ENCODE measurements at regions not wholly inside any gene's neighbourhood (a gene's known extent, or its start where the extent isn't known, plus 50 kb on each side); places are given as distances from the start of the nearest gene placed in this dataset.

GRCh38 chr6:148112851-148113319 is 229.8 kb upstream of the SASH1 start:
- no peaks in the 10 kb centered on the region for H3K4me1 ChIP-seq
- no peaks in the 10 kb centered on the region for H3K27me3 ChIP-seq
- TF ChIP-seq, protein P1, sequence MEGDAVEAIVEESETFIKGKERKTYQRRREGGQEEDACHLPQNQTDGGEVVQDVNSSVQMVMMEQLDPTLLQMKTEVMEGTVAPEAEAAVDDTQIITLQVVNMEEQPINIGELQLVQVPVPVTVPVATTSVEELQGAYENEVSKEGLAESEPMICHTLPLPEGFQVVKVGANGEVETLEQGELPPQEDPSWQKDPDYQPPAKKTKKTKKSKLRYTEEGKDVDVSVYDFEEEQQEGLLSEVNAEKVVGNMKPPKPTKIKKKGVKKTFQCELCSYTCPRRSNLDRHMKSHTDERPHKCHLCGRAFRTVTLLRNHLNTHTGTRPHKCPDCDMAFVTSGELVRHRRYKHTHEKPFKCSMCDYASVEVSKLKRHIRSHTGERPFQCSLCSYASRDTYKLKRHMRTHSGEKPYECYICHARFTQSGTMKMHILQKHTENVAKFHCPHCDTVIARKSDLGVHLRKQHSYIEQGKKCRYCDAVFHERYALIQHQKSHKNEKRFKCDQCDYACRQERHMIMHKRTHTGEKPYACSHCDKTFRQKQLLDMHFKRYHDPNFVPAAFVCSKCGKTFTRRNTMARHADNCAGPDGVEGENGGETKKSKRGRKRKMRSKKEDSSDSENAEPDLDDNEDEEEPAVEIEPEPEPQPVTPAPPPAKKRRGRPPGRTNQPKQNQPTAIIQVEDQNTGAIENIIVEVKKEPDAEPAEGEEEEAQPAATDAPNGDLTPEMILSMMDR (IDR thresholded peaks at IDR 0.05; ENCODE audit: low read depth, low read length) = no peak
- no peaks in the 10 kb centered on the region for H3K9me3 ChIP-seq
- no peak for DNase-seq
- H3K36me3 ChIP-seq = no peaks in the 10 kb centered on the region
- H3K4me3 ChIP-seq (ENCODE audit: low read depth, low read length) = no peak overlapping the region

DNA sequence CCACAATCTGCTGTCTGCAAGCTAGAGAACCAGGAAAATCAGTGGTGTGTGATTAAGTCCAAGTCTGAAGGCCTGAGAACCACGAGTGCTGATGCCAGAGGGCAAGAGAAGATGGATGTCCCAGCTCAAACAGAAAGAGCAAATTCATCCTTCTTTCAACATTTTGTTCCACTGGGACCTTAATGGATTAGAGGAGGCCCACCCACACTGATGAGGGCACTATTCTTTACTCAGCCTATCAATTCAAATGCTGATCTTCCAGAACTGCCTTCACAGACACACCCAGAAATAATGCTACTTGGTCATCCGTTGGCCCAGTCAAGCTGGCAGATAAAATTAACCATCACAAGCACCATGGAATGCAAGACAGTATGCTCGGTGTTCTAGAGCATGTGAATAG is 226.6 kb upstream of the SASH1 start:
- Histone ChIP-seq H3K27me3 (no peaks in the 10 kb centered on the region), H3K4me3 (ENCODE audit: low read depth, low read length) (no peak overlapping the region)
- TF ChIP-seq, protein P1 (IDR thresholded peaks at IDR 0.05; ENCODE audit: low read depth, low read length) = no peak

GRCh38 chr6:148118244-148118643 is 224.4 kb upstream of the SASH1 start:
- no peak for DNase-seq
- H3K4me3 ChIP-seq (ENCODE audit: low read depth, low read length) = no peak overlapping the region
- no peaks in the 10 kb centered on the region for H3K4me1 ChIP-seq
- H3K9me3 ChIP-seq = no peaks in the 10 kb centered on the region
- no peaks in the 10 kb centered on the region for H3K27me3 ChIP-seq
- no peaks in the 10 kb centered on the region for H3K36me3 ChIP-seq
- TF ChIP-seq, protein P1 (IDR thresholded peaks at IDR 0.05; ENCODE audit: low read depth, low read length) = no peak

More for the DNA sequence above, 226.6 kb upstream of the SASH1 start:
- Histone ChIP-seq H3K36me3 (no peaks in the 10 kb centered on the region), H3K9me3 (no peaks in the 10 kb centered on the region), H3K4me1 (no peaks in the 10 kb centered on the region)
- DNase-seq = no peak

DNA sequence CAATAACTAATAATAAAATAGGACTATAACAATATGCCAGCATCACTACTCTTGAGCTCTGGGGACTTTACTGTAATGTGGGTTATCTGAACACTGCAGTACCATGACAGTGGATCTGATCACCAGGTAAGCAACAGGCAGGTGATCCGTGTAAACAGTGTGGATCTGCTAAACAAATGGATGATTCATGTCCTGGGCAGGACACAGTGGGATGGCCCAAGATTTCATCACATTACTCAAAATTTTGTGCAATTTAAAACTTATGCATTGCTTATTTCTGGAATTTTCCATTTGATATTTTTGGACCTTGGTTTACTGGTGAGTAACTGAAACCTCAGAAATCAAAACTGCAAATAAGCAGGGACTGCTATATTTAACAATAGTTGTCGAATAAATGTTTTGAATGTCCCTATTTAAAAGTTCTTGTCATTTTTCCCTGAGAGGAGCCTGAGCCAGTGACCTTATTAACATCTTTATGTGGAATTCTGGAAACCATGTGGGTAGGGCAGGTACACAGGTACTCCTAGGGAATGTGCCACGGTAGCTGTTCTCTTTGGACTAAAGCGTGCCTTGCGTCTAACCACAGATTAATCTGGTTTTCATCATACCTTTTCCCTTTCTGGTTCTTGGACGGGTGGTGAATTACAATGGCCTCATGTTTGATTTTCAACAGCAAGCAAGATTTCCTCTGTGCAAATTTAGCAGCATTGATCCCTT is 214.5 kb upstream of the SASH1 start:
- Histone ChIP-seq H3K4me1 (no peaks in the 10 kb centered on the region), H3K27me3 (no peaks in the 10 kb centered on the region), H3K4me3 (ENCODE audit: low read depth, low read length) (no peak overlapping the region), H3K36me3 (no peaks in the 10 kb centered on the region), H3K9me3 (no peaks in the 10 kb centered on the region)
- no peak for DNase-seq
- TF ChIP-seq, protein P1 (IDR thresholded peaks at IDR 0.05; ENCODE audit: low read depth, low read length) = no peak

DNA sequence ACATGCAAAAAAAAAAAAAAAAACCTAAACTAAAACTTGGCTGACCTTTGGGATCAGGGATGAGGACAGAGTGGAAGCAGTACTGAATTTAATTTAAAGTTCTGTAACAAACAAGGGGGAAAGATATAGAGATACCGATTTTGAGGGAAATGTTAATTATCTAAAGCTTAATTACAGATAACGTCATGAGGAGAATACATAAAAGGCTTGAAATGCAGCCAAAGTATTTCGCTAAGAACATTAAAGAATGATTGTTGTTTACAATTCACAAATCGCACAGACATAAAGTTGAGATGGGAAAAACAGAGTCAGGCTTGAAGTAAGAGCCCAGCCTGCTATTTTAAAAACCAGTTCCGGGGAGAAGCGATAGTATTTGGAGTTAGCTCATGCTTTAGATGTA is 208.0 kb upstream of the SASH1 start:
- H3K9me3 ChIP-seq = no peaks in the 10 kb centered on the region
- no peak for DNase-seq
- H3K4me1 ChIP-seq = no peaks in the 10 kb centered on the region
- no peak overlapping the region for H3K4me3 ChIP-seq (ENCODE audit: low read depth, low read length)
- H3K27me3 ChIP-seq = no peaks in the 10 kb centered on the region
- TF ChIP-seq, protein P1 (IDR thresholded peaks at IDR 0.05; ENCODE audit: low read depth, low read length) = no peak
- no peaks in the 10 kb centered on the region for H3K36me3 ChIP-seq

GRCh38 chr6:148136586-148136985 is 206.1 kb upstream of the SASH1 start:
- no peak for DNase-seq
- H3K4me3 ChIP-seq (ENCODE audit: low read depth, low read length) = no peak overlapping the region
- H3K9me3 ChIP-seq = no peaks in the 10 kb centered on the region
- TF ChIP-seq, protein P1 (IDR thresholded peaks at IDR 0.05; ENCODE audit: low read depth, low read length) = no peak
- H3K27me3 ChIP-seq = no peaks in the 10 kb centered on the region
- H3K36me3 ChIP-seq = no peaks in the 10 kb centered on the region
- no peaks in the 10 kb centered on the region for H3K4me1 ChIP-seq

Measured in BE2C (cell line).